WTC11 (cell line): ENCODE measurements at regions not wholly inside any gene's neighbourhood (a gene's known extent, or its start where the extent isn't known, plus 50 kb on each side); places are given as distances from the start of the nearest gene placed in this dataset.
A peak's percentile ranks its signal among the peaks of the same experiment; 100 is the strongest.

Source experiments
- ATAC-seq: fragments of 200-7000 bp; cut with Tn5 transposase; 2 replicates; pipeline ENCODE4 v1.10.0; 2021; ENCODE audit warnings: mild to moderate bottlenecking, moderate library complexity
- CTCF ChIA-PET: fragments of 300-600 bp; sonication (Branson Sonifier 250); formaldehyde crosslinking; loops from one replicate; lab custom pipeline; 2021; ENCODE audit warnings: antibody characterized with exemption; lab: Charles Lee
- POLR2A ChIA-PET: fragments of 350-600 bp; sonication (Branson Sonifier 250); formaldehyde crosslinking; loops from one replicate; lab custom pipeline; 2021; ENCODE audit warnings: antibody characterized with exemption; lab: Charles Lee
- DNase-seq: peaks from one replicate; pipeline ENCODE4 v3.0.0; 2021; ENCODE audit warnings: low spot score
- H3K27ac Mint-ChIP-seq: 2 replicates; pipeline ENCODE4 v1.8.0; 2021; ENCODE audit warnings: mixed read lengths
- H3K27me3 Mint-ChIP-seq: 2 replicates; pipeline ENCODE4 v1.8.0; 2021; ENCODE audit warnings: low read depth, mild to moderate bottlenecking, moderate library complexity, mixed read lengths
- H3K36me3 Mint-ChIP-seq: 2 replicates; pipeline ENCODE4 v1.8.0; 2021; ENCODE audit warnings: mixed read lengths
- H3K4me1 Mint-ChIP-seq: 2 replicates; pipeline ENCODE4 v1.8.0; 2022; ENCODE audit warnings: mixed read lengths
- H3K4me3 Mint-ChIP-seq: 2 replicates; pipeline ENCODE4 v1.8.0; 2021; ENCODE audit warnings: mild to moderate bottlenecking, moderate library complexity, mixed read lengths
- H3K9me3 Mint-ChIP-seq: 2 replicates; pipeline ENCODE4 v1.8.0; 2021; ENCODE audit warnings: mixed read lengths
- AR ChIP-seq: fragments of 250-450 bp; sonication (Bioruptor Pico); IDR thresholded peaks from 2 replicates; pipeline ENCODE4 v1.9.0; 2021; ENCODE audit warnings: mild to moderate bottlenecking
- CDX4 ChIP-seq: fragments of 250-450 bp; sonication (Bioruptor Pico); IDR thresholded peaks from 2 replicates; pipeline ENCODE4 v1.9.0; 2021; ENCODE audit warnings: moderate library complexity, mild to moderate bottlenecking, inconsistent platforms, borderline replicate concordance
- CTCF ChIP-seq: fragments of 200-600 bp; IDR thresholded peaks from 2 replicates; pipeline ENCODE4 v1.8.0; 2022; ENCODE audit warnings: antibody characterized with exemption
- ELF4 ChIP-seq: sonication (generic); formaldehyde crosslinking; IDR thresholded peaks from 2 replicates; pipeline ENCODE4 v1.8.1; 2022; ENCODE audit warnings: low read depth, mild to moderate bottlenecking, moderate library complexity, missing genetic modification reagents
- GTF2I ChIP-seq: fragments of 250-450 bp; sonication (Bioruptor Pico); conservative IDR thresholded peaks from 2 replicates; pipeline ENCODE4 v1.4.0; 2021; ENCODE audit warnings: mild to moderate bottlenecking
- HMGA2 ChIP-seq: fragments of 250-450 bp; sonication (Bioruptor Pico); IDR thresholded peaks from 2 replicates; pipeline ENCODE4 v1.4.0; 2021; ENCODE audit warnings: mild to moderate bottlenecking, moderate library complexity
- IRF2 ChIP-seq: sonication (generic); formaldehyde crosslinking; IDR thresholded peaks from 2 replicates; pipeline ENCODE4 v1.8.0; 2022; ENCODE audit warnings: low read depth, missing genetic modification reagents, borderline replicate concordance
- KAT7 ChIP-seq: sonication (generic); formaldehyde crosslinking; IDR thresholded peaks from 2 replicates; pipeline ENCODE4 v1.8.1; 2023; ENCODE audit warnings: missing genetic modification reagents, mild to moderate bottlenecking, borderline replicate concordance
- NR1H2 ChIP-seq: sonication (generic); formaldehyde crosslinking; IDR thresholded peaks from 2 replicates; pipeline ENCODE4 v1.9.0; 2021; ENCODE audit warnings: mild to moderate bottlenecking, moderate library complexity, missing genetic modification reagents
- NR2C2 ChIP-seq: sonication (generic); formaldehyde crosslinking; IDR thresholded peaks from 2 replicates; pipeline ENCODE4 v1.8.0; 2022; ENCODE audit warnings: mild to moderate bottlenecking, missing genetic modification reagents
- PRDM15 ChIP-seq: sonication (generic); formaldehyde crosslinking; IDR thresholded peaks from 2 replicates; pipeline ENCODE4 v1.8.0; 2022; ENCODE audit warnings: missing genetic modification reagents
- SP1 ChIP-seq: sonication (generic); formaldehyde crosslinking; conservative IDR thresholded peaks from 2 replicates; pipeline ENCODE4 v1.8.1; 2022; ENCODE audit warnings: missing genetic modification reagents
- TEAD1 ChIP-seq: sonication (generic); formaldehyde crosslinking; IDR thresholded peaks from 2 replicates; pipeline ENCODE4 v1.8.0; 2022; ENCODE audit warnings: mild to moderate bottlenecking, missing genetic modification reagents
- USF1 ChIP-seq: sonication (generic); formaldehyde crosslinking; IDR thresholded peaks from 2 replicates; pipeline ENCODE4 v1.8.0; 2022; ENCODE audit warnings: mild to moderate bottlenecking, missing genetic modification reagents
- ZBTB21 ChIP-seq: sonication (generic); formaldehyde crosslinking; IDR thresholded peaks from 2 replicates; pipeline ENCODE4 v1.8.1; 2023; ENCODE audit warnings: mild to moderate bottlenecking, missing genetic modification reagents, borderline replicate concordance
- ZNF138 ChIP-seq: sonication (generic); formaldehyde crosslinking; conservative IDR thresholded peaks from 2 replicates; pipeline ENCODE4 v1.8.1; 2022; ENCODE audit warnings: mild to moderate bottlenecking, moderate library complexity, missing genetic modification reagents
- ZNF532 ChIP-seq: fragments of 250-450 bp; sonication (Bioruptor Pico); IDR thresholded peaks from 2 replicates; pipeline ENCODE4 v1.9.0; 2021; ENCODE audit warnings: mild to moderate bottlenecking, borderline replicate concordance

- TF ChIP-seq NR1H2 (CRISPR knock-in tag), result no peak
- no peak for TF ChIP-seq ZNF532 (CRISPR knock-in tag)
- no peak for TF ChIP-seq ELF4
- TF ChIP-seq CDX4 (CRISPR knock-in tag), result no peak
These were observed 916.7 kb upstream of the B3GALT2 start (continued) for GRCh38 chr1:194103101-194103500.

GRCh38 chr1:194102607-194103006, 916.2 kb upstream of the B3GALT2 start:
- no peak overlapping the region for H3K4me3 Mint-ChIP-seq
- ATAC-seq (peak; percentile 92), DNase-seq (no peak)
- POLR2A ChIA-PET, result no interaction called here
- no peaks in the 10 kb centered on the region for H3K36me3 Mint-ChIP-seq
- H3K9me3 Mint-ChIP-seq, result no peaks in the 10 kb centered on the region
- no peaks in the 10 kb centered on the region for H3K27me3 Mint-ChIP-seq
- H3K27ac Mint-ChIP-seq, result no peak overlapping the region
- CTCF ChIA-PET, result interaction anchor here (0.7 to 1.2 kb wide), 6 partner anchors 12 to 707 kb away, joined by 3 to 4 read pairs (median 3); no protein-coding TSS in a partner anchor
- H3K4me1 Mint-ChIP-seq, result no peaks in the 10 kb centered on the region
- TF ChIP-seq ZNF532 (CRISPR knock-in tag), result no peak
- TF ChIP-seq ZBTB21 (CRISPR knock-in tag), result no peak
- TF ChIP-seq AR, result no peak
- no peak for TF ChIP-seq PRDM15
- no peak for TF ChIP-seq TEAD1
- TF ChIP-seq SP1 (CRISPR knock-in tag), result no peak
- no peak for TF ChIP-seq IRF2 (CRISPR knock-in tag)
- TF ChIP-seq NR2C2 (CRISPR knock-in tag), result no peak
- TF ChIP-seq HMGA2 (CRISPR knock-in tag), result no peak
- TF ChIP-seq GTF2I, result no peak
- no peak for TF ChIP-seq ZNF138 (CRISPR knock-in tag)
- TF ChIP-seq KAT7 (CRISPR knock-in tag), result no peak
- TF ChIP-seq USF1, result no peak
- no peak for TF ChIP-seq CTCF
